ENCODE measurements at regions not wholly inside any gene's neighbourhood (a gene's known extent, or its start where the extent isn't known, plus 50 kb on each side); places are given as distances from the start of the nearest gene placed in this dataset.
"Not testable (repeated sequence)": the region's sequence is repeated elsewhere in the genome, so short reads cannot be mapped to it uniquely, and the experiment has no call there.

- DNase-seq (ENCODE audit: low spot score) = no peak
These were observed 226.0 kb upstream of the SLC35G4 start for GRCh38 chr18:11383381-11383780.

- DNase-seq (ENCODE audit: low spot score) = no peak
These were observed 228.4 kb upstream of the SLC35G4 start for GRCh38 chr18:11380968-11381367.

GRCh38 chr18:11379660-11380059 is 229.7 kb upstream of the SLC35G4 start:
- DNase-seq (ENCODE audit: low spot score) = no peak

- DNase-seq (ENCODE audit: low spot score) = no peak
These were observed 228.6 kb upstream of the PIEZO2 start for GRCh38 chr18:11377766-11378540.

- DNase-seq (ENCODE audit: low spot score) = no peak
These were observed 222.8 kb upstream of the PIEZO2 start for GRCh38 chr18:11372163-11372562.

GRCh38 chr18:11369556-11369955 is 220.2 kb upstream of the PIEZO2 start:
- no peak for DNase-seq (ENCODE audit: low spot score)

- no peak for DNase-seq (ENCODE audit: low spot score)
These were observed 218.7 kb upstream of the PIEZO2 start for GRCh38 chr18:11368020-11368419.

GRCh38 chr18:11367351-11367750 is 218.0 kb upstream of the PIEZO2 start:
- DNase-seq (ENCODE audit: low spot score) = no peak

- no peak for DNase-seq (ENCODE audit: low spot score)
These were observed 217.0 kb upstream of the PIEZO2 start for GRCh38 chr18:11366410-11366809.

- no peak for DNase-seq (ENCODE audit: low spot score)
These were observed 213.5 kb upstream of the PIEZO2 start for GRCh38 chr18:11362856-11363255.

- DNase-seq (ENCODE audit: low spot score) = not testable (repeated sequence)
These were observed 212.5 kb upstream of the PIEZO2 start for GRCh38 chr18:11361862-11362261.

GRCh38 chr18:11357678-11358077 is 208.3 kb upstream of the PIEZO2 start:
- DNase-seq (ENCODE audit: low spot score) = no peak

GRCh38 chr18:11344576-11344975 is 195.2 kb upstream of the PIEZO2 start:
- not testable (repeated sequence) for DNase-seq (ENCODE audit: low spot score)

- DNase-seq (ENCODE audit: low spot score) = no peak
These were observed 193.7 kb upstream of the PIEZO2 start for GRCh38 chr18:11343096-11343495.

- not testable (repeated sequence) for DNase-seq (ENCODE audit: low spot score)
These were observed 192.7 kb upstream of the PIEZO2 start for GRCh38 chr18:11342115-11342514.

GRCh38 chr18:11339188-11339775 is 189.9 kb upstream of the PIEZO2 start:
- DNase-seq (ENCODE audit: low spot score) = no peak

GRCh38 chr18:11336241-11336640 is 186.9 kb upstream of the PIEZO2 start:
- no peak for DNase-seq (ENCODE audit: low spot score)

GRCh38 chr18:11327391-11328009 is 178.1 kb upstream of the PIEZO2 start:
- no peak for DNase-seq (ENCODE audit: low spot score)

GRCh38 chr18:11324956-11325882 is 175.8 kb upstream of the PIEZO2 start:
- no peak for DNase-seq (ENCODE audit: low spot score)

- DNase-seq (ENCODE audit: low spot score) = no peak
These were observed 175.1 kb upstream of the PIEZO2 start for GRCh38 chr18:11324510-11324909.

- no peak for DNase-seq (ENCODE audit: low spot score)
These were observed 174.0 kb upstream of the PIEZO2 start for GRCh38 chr18:11323359-11323819.

GRCh38 chr18:11322716-11323115 is 173.3 kb upstream of the PIEZO2 start:
- no peak for DNase-seq (ENCODE audit: low spot score)
